Left ventricle myocardium inferior (tissue), 1 donor: ENCODE measurements at regions not wholly inside any gene's neighbourhood (a gene's known extent, or its start where the extent isn't known, plus 50 kb on each side); places are given as distances from the start of the nearest gene placed in this dataset.

Source experiments
- DNase-seq: peaks from one replicate; pipeline ENCODE4 v3.0.0-alpha.2; 2020
- H3K27ac ChIP-seq: fragments of 200-600 bp; replicated peaks from 2 replicates; pipeline ENCODE4 v1.8.0; 2021
- H3K27me3 ChIP-seq: fragments of 200-600 bp; 2 replicates; pipeline ENCODE4 v1.8.0; 2021; ENCODE audit warnings: low read depth
- H3K36me3 ChIP-seq: fragments of 200-600 bp; 2 replicates; pipeline ENCODE4 v1.8.0; 2021
- H3K4me1 ChIP-seq: fragments of 200-600 bp; 2 replicates; pipeline ENCODE4 v1.8.0; 2021
- H3K4me3 ChIP-seq: fragments of 200-600 bp; 2 replicates; pipeline ENCODE4 v1.8.0; 2021; ENCODE audit warnings: mild to moderate bottlenecking, moderate library complexity
- H3K9me3 ChIP-seq: fragments of 200-600 bp; replicated peaks from 2 replicates; pipeline ENCODE4 v1.8.0; 2021
- intact Hi-C: fragments of 100-400 bp; cut with micrococcal nuclease; formaldehyde crosslinking; loops from one replicate; pipeline ENCODE4 v1.11.0; 2022
- TF ChIP-seq, protein P1 (sequence below): fragments of 200-600 bp; IDR thresholded peaks from 2 replicates; pipeline ENCODE4 v1.8.0; 2021; ENCODE audit warnings: antibody characterized with exemption, mild to moderate bottlenecking, borderline replicate concordance
- donor health status: DM: no; HTN: yes; CAD: no; lungs with severe emphysema.

DNA sequence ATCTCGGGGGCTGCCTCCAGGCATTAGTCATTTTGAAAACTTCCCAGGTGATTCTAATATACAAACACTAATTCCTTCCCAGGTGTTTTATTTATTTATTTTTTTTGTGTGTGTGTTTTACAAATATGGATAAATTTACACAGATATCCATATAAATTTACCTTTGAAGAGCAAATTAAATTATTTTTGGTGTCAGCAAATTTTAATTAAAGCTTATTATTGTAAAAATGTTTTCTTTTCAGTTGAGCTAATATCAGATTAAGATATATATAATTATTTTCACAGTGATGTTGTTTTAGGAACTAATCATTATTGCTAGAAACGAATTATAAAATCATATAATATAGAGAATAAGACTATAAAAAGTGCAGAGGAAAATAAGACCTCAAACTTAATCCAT lies 62.0 kb upstream of the FREM3 start:
- Histone ChIP-seq H3K36me3 (no peaks in the 10 kb centered on the region), H3K27me3 (no peaks in the 10 kb centered on the region), H3K4me1 (peaks cover 7% of the 10 kb centered on the region), H3K27ac (no peak overlapping the region), H3K4me3 (no peak overlapping the region), H3K9me3 (no peaks in the 10 kb centered on the region)
- intact Hi-C loops = no loop called here
- no peak for DNase-seq
- TF ChIP-seq, protein P1, sequence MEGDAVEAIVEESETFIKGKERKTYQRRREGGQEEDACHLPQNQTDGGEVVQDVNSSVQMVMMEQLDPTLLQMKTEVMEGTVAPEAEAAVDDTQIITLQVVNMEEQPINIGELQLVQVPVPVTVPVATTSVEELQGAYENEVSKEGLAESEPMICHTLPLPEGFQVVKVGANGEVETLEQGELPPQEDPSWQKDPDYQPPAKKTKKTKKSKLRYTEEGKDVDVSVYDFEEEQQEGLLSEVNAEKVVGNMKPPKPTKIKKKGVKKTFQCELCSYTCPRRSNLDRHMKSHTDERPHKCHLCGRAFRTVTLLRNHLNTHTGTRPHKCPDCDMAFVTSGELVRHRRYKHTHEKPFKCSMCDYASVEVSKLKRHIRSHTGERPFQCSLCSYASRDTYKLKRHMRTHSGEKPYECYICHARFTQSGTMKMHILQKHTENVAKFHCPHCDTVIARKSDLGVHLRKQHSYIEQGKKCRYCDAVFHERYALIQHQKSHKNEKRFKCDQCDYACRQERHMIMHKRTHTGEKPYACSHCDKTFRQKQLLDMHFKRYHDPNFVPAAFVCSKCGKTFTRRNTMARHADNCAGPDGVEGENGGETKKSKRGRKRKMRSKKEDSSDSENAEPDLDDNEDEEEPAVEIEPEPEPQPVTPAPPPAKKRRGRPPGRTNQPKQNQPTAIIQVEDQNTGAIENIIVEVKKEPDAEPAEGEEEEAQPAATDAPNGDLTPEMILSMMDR = no peak
